H9 (cell line): ENCODE measurements at regions not wholly inside any gene's neighbourhood (a gene's known extent, or its start where the extent isn't known, plus 50 kb on each side); places are given as distances from the start of the nearest gene placed in this dataset.

Source experiments
- DNase-seq: peaks from one replicate; pipeline ENCODE4 v3.0.0-alpha.2; 2017
- H2AFZ ChIP-seq: one replicate; pipeline ENCODE4 v1.6.1; 2013; ENCODE audit warnings: mild to moderate bottlenecking, low read length, control low read depth, moderate library complexity
- H2AK5ac ChIP-seq: 2 replicates; pipeline ENCODE4 v1.6.1; 2013; ENCODE audit warnings: low read length, control low read depth, mixed read lengths; ENCODE audit not compliant: insufficient read length
- H2BK120ac ChIP-seq: one replicate; pipeline ENCODE4 v1.6.1; 2013; ENCODE audit warnings: low read depth, mild to moderate bottlenecking, low read length, control low read depth, inconsistent platforms; ENCODE audit not compliant: poor library complexity, severe bottlenecking
- H2BK12ac ChIP-seq: 2 replicates; pipeline ENCODE4 v1.6.1; 2013; ENCODE audit warnings: low read length, control low read depth, mixed read lengths, low read depth; ENCODE audit not compliant: insufficient read length
- H2BK15ac ChIP-seq: 2 replicates; pipeline ENCODE4 v1.6.1; 2013; ENCODE audit warnings: low read depth, low read length, control low read depth
- H2BK20ac ChIP-seq: one replicate; pipeline ENCODE4 v1.6.1; 2013; ENCODE audit warnings: low read depth, mild to moderate bottlenecking, low read length, control low read depth, inconsistent platforms; ENCODE audit not compliant: poor library complexity, severe bottlenecking
- H2BK5ac ChIP-seq: 2 replicates; pipeline ENCODE4 v1.6.1; 2013; ENCODE audit warnings: low read length, control low read depth, mixed read lengths; ENCODE audit not compliant: insufficient read length
- H3K14ac ChIP-seq: 2 replicates; pipeline ENCODE4 v1.6.1; 2013; ENCODE audit warnings: low read length, control low read depth; ENCODE audit not compliant: insufficient read depth
- H3K18ac ChIP-seq: 2 replicates; pipeline ENCODE4 v1.6.1; 2013; ENCODE audit warnings: low read depth, mild to moderate bottlenecking, mixed read lengths, low read length, control low read depth; ENCODE audit not compliant: insufficient read length
- H3K23ac ChIP-seq: 2 replicates; pipeline ENCODE4 v1.6.1; 2013; ENCODE audit warnings: low read length, control low read depth, mixed read lengths, low read depth; ENCODE audit not compliant: insufficient read length
- H3K23me2 ChIP-seq: 2 replicates; pipeline ENCODE4 v1.6.1; 2013; ENCODE audit warnings: low read depth, mild to moderate bottlenecking, mixed read lengths, low read length, control low read depth; ENCODE audit not compliant: insufficient read length, poor library complexity, severe bottlenecking
- H3K27ac ChIP-seq: 2 replicates; pipeline ENCODE4 v1.5.1; 2013; ENCODE audit warnings: low read length, control low read depth, mixed read lengths, low read depth; ENCODE audit not compliant: insufficient read length
- H3K27me3 ChIP-seq: 2 replicates; pipeline ENCODE4 v1.6.1; 2013; ENCODE audit warnings: low read length, control low read depth, inconsistent platforms; ENCODE audit not compliant: insufficient read depth
- H3K4ac ChIP-seq: 2 replicates; pipeline ENCODE4 v1.6.1; 2013; ENCODE audit warnings: low read depth, mild to moderate bottlenecking, control low read depth, inconsistent platforms, low read length, moderate library complexity
- H3K4me1 ChIP-seq: 2 replicates; pipeline ENCODE4 v1.6.1; 2013; ENCODE audit warnings: low read length, control low read depth, inconsistent platforms; ENCODE audit not compliant: insufficient read depth
- H3K4me2 ChIP-seq: 2 replicates; pipeline ENCODE4 v1.6.1; 2013; ENCODE audit warnings: low read length, control low read depth, mixed read lengths; ENCODE audit not compliant: insufficient read length, insufficient read depth
- H3K56ac ChIP-seq: 2 replicates; pipeline ENCODE4 v1.6.1; 2013; ENCODE audit warnings: low read depth, mild to moderate bottlenecking, mixed read lengths, low read length, control low read depth; ENCODE audit not compliant: insufficient read length
- H3K79me1 ChIP-seq: 2 replicates; pipeline ENCODE4 v1.6.1; 2013; ENCODE audit warnings: low read depth, mild to moderate bottlenecking, moderate library complexity, low read length, control low read depth, inconsistent platforms; ENCODE audit not compliant: insufficient read depth, poor library complexity, severe bottlenecking
- H3K79me2 ChIP-seq: 2 replicates; pipeline ENCODE4 v1.6.1; 2013; ENCODE audit warnings: low read length, control low read depth, inconsistent platforms; ENCODE audit not compliant: insufficient read depth
- H3K9ac ChIP-seq: 2 replicates; pipeline ENCODE4 v1.6.1; 2013; ENCODE audit warnings: low read length, control low read depth, mixed read lengths; ENCODE audit not compliant: insufficient read length; ENCODE audit errors: extremely low read depth
- H3K9me3 ChIP-seq: one replicate; pipeline ENCODE4 v1.6.1; 2013; ENCODE audit warnings: low read depth, low read length, inconsistent platforms; ENCODE audit not compliant: control insufficient read depth
- H3T11ph ChIP-seq: one replicate; pipeline ENCODE4 v1.6.1; 2013; ENCODE audit warnings: mild to moderate bottlenecking, low read length, control low read depth, inconsistent platforms
- H4K20me1 ChIP-seq: one replicate; pipeline ENCODE4 v1.6.1; 2013; ENCODE audit not compliant: control insufficient read depth, insufficient read length, insufficient read depth
- H4K5ac ChIP-seq: 2 replicates; pipeline ENCODE4 v1.6.1; 2013; ENCODE audit warnings: low read depth, mild to moderate bottlenecking, mixed read lengths, low read length, control low read depth; ENCODE audit not compliant: insufficient read length
- H4K8ac ChIP-seq: replicated peaks from 2 replicates; pipeline ENCODE4 v1.6.1; 2013; ENCODE audit warnings: low read length, control low read depth, mixed read lengths, low read depth; ENCODE audit not compliant: insufficient read length
- H4K91ac ChIP-seq: 2 replicates; pipeline ENCODE4 v1.6.1; 2013; ENCODE audit warnings: low read depth, mild to moderate bottlenecking, moderate library complexity, mixed read lengths, low read length, control low read depth; ENCODE audit not compliant: insufficient read length
- H3K27ac Mint-ChIP-seq, 3 experiments: 2 replicates in 2 of 3; 3 replicates in 1 of 3; pipeline ENCODE4 v1.8.0; 2020 to 2021; ENCODE audit warnings: mixed read lengths in 3 of 3, mild to moderate bottlenecking in 1 of 3, moderate library complexity in 1 of 3
- H3K27me3 Mint-ChIP-seq: 2 replicates; pipeline ENCODE4 v1.8.0; 2021; ENCODE audit warnings: low read depth, mild to moderate bottlenecking, moderate library complexity, mixed read lengths
- H3K36me3 Mint-ChIP-seq, 3 experiments: 2 replicates in 2 of 3; 3 replicates in 1 of 3; pipeline ENCODE4 v1.8.0; 2020 to 2021; ENCODE audit warnings: low read depth in 3 of 3, mixed read lengths in 3 of 3; ENCODE audit not compliant: insufficient read depth in 1 of 3
- H3K4me1 Mint-ChIP-seq, 2 experiments: 2 replicates each; pipeline ENCODE4 v1.8.0; 2020; ENCODE audit warnings: mixed read lengths in 2 of 2
- H3K4me3 Mint-ChIP-seq, 2 experiments: 2 replicates in 1 of 2; 3 replicates in 1 of 2; pipeline ENCODE4 v1.8.0; 2020 to 2021; ENCODE audit warnings: mild to moderate bottlenecking in 2 of 2, mixed read lengths in 2 of 2, moderate library complexity in 1 of 2
- H3K9me3 Mint-ChIP-seq, 2 experiments: 2 replicates in 1 of 2; 3 replicates in 1 of 2; pipeline ENCODE4 v1.8.0; 2020; ENCODE audit warnings: mild to moderate bottlenecking in 2 of 2, mixed read lengths in 2 of 2, moderate library complexity in 1 of 2
- WGBS: extraction: QIAGEN DNeasy Blood & Tissue Kit; methylation state at CpG from one replicate; pipeline ENCODE4 v1.1.7; 2013; ENCODE audit warnings: missing lambda C conversion rate, low lambda C conversion rate, mixed read lengths; ENCODE audit not compliant: insufficient read length; ENCODE audit errors: extremely low coverage; 5-methylcytosine and 5-hydroxymethylcytosine counted together
- TF ChIP-seq, protein P1 (sequence below): fragments of 200-600 bp; sonication (generic); conservative IDR thresholded peaks from 3 replicates; pipeline ENCODE4 v1.8.0; 2021; ENCODE audit warnings: antibody characterized with exemption, mild to moderate bottlenecking

DNA sequence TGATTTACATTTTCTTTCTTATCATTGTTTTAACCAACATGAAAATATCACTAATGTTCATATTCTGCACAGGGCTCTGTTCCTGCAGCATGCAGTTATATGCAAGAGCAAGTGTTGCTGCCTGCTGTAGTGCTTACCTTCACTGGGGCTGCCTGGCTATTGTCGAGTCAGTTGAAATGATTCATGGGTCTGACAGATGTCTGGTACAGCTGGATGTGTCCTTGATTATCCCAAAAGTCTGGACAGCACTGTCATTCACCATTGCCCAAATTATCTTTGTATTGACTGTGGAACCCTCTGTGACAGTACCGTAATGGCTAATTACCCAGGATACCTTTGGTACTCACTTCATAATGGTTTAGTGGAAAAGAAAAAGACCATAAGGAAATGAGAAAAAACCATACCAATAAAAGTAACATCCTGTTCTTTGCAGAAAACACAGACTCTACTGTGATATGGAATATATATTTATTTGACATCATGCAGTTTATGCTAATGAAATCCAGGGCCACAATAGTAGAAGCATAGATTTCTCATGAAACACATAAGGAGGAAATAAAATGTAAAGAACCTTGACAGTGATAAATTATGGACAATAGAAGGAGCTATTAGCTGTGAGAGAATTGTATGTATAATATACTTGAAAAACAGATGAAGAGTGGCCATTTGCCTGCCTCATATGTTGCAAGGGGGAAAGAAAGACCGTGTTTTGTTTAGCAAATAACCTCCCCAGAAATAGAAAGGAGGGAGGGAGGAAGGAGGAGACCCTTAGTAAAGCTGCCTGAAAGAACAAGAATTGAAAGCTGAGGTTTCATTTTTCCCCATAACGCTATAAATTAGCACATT is 249.8 kb upstream of the ATP5MC3 start:
- Histone ChIP-seq H3K56ac (no peak overlapping the region), H2BK20ac (no peak overlapping the region), H4K8ac (no peak overlapping the region), H4K20me1 (no peaks in the 10 kb centered on the region), H3K4me1 (no peaks in the 10 kb centered on the region; the same call in 1 of the 2 replicates), H3T11ph (no peak overlapping the region), H2BK5ac (no peak overlapping the region), H3K23me2 (no peaks in the 10 kb centered on the region), H2BK12ac (no peak overlapping the region), H3K18ac (no peak overlapping the region), H3K23ac (no peak overlapping the region), H3K79me1 (no peaks in the 10 kb centered on the region), H2AFZ (no peak overlapping the region), H4K5ac (no peak overlapping the region), H3K27me3 (no peaks in the 10 kb centered on the region), H3K9ac (no peak overlapping the region), H2BK120ac (no peak overlapping the region), H3K4ac (no peak overlapping the region), H2AK5ac (no peak overlapping the region), H3K27ac (no peak overlapping the region), H2BK15ac (no peak overlapping the region), H3K14ac (no peak overlapping the region), H4K91ac (no peak overlapping the region), H3K9me3 (no peaks in the 10 kb centered on the region), H3K4me2 (no peak overlapping the region), H3K79me2 (no peaks in the 10 kb centered on the region)
- Mint-ChIP-seq H3K27ac (no peak overlapping the region), H3K9me3 (peaks cover 5 to 14% of the 10 kb centered on the region in 2 experiments), H3K27me3 (peaks cover 2% of the 10 kb centered on the region; the same call in 1 of the 2 replicates), H3K4me1 (peaks cover 0 to 11% of the 10 kb centered on the region in 2 experiments; a peak in 2 of 4 replicates), H3K4me3 (no peak overlapping the region), H3K36me3 (peaks cover 2 to 9% (median 8%) of the 10 kb centered on the region in 3 experiments; a peak in 6 of 7 replicates)
- no peak for DNase-seq
- WGBS, result no CpG with 5 or more reads among the region's 4 CpGs
- TF ChIP-seq, protein P1, sequence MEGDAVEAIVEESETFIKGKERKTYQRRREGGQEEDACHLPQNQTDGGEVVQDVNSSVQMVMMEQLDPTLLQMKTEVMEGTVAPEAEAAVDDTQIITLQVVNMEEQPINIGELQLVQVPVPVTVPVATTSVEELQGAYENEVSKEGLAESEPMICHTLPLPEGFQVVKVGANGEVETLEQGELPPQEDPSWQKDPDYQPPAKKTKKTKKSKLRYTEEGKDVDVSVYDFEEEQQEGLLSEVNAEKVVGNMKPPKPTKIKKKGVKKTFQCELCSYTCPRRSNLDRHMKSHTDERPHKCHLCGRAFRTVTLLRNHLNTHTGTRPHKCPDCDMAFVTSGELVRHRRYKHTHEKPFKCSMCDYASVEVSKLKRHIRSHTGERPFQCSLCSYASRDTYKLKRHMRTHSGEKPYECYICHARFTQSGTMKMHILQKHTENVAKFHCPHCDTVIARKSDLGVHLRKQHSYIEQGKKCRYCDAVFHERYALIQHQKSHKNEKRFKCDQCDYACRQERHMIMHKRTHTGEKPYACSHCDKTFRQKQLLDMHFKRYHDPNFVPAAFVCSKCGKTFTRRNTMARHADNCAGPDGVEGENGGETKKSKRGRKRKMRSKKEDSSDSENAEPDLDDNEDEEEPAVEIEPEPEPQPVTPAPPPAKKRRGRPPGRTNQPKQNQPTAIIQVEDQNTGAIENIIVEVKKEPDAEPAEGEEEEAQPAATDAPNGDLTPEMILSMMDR, result no peak
